Stromal cell of bone marrow (primary cell): ENCODE measurements at regions not wholly inside any gene's neighbourhood (a gene's known extent, or its start where the extent isn't known, plus 50 kb on each side); places are given as distances from the start of the nearest gene placed in this dataset.
"Not testable (repeated sequence)": the region's sequence is repeated elsewhere in the genome, so short reads cannot be mapped to it uniquely, and the experiment has no call there.

ENCODE experiments used
- DNase-seq: peaks from one replicate; pipeline ENCODE4 v3.0.0-alpha.2; 2012; ENCODE audit warnings: low read depth

DNA sequence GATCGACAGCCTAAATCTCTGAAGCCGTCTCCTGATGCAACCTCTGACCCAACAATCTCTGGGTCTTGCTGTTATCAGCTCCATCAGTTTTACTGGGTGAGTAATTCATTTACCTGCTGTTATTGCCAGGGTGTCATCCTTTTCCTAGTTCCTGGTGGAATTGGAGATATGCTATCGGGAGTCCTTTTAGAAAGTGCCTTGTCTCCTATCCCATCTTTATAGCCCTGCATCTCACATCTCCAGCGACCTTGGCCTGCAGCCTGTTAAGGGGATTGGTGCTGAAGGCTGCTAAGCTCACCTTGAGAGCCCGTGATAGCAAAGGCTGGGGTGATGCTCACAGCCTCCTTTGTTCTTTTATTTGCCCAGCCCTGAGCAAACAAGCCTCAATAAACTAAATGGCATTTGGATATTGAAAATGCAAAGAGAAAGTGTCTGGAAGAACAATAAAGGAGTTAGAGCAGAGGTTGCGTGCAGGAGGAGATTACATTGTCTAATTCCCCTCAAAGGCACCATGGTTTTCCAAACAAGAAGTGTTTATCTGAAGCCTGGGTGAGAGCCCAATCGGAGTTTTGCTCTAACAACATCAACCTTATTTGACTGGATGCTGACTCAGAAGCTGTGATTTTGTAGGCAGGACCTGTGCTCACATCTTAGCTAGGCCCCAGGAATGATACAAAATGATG is 101.8 kb downstream of the RPLP1 start:
- no peak for DNase-seq

DNA sequence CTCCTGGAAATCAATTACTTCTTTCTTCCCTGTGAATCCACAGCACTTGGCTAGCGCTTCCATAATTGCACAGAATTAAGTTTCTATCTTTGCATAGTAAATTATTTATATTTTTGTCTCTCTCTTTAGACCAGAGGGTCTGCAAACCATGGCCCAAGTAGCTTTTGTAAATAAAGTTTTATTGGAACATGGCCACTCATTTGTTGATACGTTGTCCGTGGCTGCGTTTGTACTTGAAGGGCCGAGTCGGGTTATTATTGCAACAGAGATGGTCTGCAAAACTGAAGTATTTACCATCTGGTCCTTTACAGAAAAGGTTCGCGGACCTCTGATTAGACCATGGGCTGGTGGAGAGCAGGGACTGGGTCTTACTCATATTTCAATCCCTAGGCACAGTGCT is 102.5 kb downstream of the RPLP1 start:
- no peak for DNase-seq

DNA sequence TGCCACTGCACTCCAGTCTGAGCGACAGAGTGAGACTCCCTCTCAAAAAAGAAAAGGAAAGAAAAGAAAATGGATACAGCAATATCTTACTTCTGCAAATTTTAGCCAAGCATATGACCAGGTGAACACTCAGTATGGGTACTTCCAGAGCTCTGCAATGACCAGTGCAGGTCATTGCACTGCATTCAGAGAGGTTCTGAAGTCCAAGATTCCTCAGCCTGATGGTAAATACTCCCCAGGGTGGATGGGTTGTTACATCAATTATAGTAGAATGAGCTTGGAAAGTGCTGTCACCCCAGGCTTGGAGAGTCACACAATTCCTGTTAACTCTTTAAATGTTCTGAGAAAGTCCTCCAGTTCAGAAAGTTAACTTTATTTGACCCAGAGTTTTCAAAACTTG is 103.7 kb downstream of the RPLP1 start:
- no peak for DNase-seq

DNA sequence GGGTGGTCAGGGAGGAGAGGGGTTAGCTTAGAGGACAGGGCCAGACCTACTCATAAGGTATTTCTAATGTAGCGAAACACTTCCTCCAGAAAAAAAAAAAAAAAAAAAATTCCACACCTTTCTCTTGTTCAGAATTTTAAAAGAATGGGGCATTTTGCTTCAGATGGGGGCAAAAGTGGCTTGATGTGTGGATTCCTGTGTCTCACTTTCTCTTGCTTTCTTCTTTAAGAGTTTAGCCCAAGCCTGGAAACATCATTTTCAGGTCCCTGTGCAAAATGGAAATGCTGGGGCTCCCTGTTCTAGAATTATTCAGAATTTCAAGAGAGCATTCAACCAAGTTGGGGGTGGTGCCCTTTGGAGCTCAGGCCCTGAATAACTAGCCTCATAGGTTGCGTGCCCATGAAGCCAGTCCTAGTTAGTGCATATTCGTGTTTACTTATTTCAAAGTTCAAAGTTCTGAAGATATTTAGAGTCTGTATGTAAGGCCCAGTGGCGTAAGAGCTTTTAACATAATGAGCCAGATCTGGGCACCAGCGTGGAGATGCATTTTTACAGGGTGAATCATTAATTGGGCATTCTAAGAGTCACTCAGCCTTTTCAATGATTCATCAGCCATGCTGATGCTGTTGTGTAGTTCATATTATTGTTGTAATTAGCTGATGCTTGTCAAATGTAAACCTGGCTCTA is 104.5 kb downstream of the RPLP1 start:
- peak; percentile 93 for DNase-seq

DNA sequence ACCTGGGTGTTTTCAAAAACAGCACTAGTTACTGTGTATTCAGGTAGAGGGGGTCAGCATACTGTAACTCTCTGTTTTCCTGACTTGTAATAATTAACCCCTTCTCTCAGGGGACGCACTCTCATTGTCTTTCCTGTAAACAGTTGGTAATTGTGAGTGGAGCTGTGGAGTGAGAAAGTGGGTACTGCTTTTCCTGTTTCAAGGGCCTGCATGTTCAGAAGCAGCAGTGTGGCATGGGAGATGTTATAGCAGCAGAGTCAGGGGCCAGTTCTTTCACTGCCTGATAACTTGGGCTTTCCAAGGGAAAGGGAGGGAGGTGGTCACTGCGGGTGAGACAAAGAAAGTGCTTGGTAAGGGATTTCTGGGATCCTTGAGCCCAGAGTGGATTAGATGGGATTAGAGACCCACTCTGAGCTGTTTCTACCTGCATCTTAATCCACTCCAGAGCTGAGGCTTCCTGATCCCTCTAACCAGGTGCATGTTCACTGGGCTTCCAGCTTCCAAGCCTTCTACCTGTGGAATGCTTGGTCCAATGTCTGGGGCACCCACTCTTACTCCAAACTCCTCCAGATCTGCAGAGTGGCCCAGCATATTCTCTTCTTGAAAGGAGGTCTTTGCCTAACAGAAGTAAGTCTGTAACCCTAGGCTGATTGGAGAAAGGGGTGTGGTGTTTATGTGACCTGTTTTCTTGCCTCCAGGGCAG is 105.2 kb downstream of the RPLP1 start:
- DNase-seq = no peak

DNA sequence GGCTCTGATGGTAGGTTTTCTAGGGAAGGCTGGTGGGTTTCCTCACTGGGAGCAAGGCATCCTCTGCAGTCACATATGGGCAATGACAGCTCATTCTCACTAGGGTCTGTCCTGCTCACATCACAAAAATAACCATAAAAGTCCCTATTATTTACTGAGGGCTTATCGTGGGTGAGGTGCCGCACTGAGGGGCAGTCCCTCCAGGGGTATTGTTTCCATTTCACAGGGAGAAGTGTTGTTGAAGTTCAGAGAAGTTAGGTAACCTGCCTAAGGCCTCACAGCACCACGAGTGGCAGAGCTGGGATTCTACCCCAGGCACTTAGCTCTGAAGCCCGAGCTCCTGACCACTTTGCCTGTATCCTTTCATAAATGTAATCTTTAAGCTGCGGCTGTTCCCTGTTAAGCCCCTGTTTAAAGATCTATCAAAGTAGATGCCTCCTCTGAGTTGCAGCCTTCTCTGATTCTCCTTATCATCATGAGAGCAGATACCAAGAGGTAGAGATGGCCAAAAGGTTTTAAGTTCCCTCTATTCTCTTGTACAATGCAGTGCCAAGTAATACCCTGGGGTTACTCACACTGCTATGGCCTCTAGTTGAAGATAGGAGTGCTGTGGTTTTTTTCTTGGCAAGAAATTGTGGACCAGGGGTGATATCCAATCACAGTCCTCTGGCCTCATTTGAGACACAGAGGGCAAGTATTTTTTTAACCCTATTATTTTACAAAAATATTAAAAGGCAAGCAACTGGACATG is 107.0 kb downstream of the RPLP1 start:
- peak; percentile 43 for DNase-seq

DNA sequence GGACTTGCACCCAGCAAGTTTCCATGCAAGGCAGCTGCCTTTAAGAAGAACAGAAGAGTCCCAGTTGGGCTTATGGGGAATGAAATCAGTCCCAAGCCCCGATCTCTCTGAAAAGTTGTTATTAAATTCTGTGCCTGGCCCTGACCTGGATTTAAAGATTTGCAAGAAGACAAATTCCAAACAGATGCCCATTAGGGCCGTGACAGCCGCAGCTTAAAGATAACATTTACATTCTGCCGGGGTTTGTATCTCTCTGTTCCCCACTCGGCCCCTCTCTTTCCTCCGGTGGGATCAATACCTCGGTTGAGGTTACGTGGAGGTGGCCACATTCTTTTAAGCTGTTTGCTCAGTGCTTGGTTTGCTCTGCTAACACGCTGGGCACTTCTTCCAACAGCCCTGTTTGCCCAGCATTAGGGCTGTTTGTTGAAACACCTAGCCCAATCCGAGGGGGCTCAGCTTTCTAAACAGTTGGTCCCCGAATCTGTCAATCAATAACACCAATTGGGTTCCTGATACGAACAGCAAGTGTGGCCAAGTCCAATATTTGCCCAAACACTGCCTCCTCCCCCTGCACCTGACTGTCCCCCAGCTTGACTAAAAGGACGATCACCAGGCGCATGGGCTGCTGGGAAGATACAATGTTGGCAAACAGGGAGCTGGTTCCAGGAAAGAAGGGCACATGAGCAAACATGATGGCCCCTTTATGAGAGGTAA is 108.6 kb downstream of the RPLP1 start:
- no peak for DNase-seq

DNA sequence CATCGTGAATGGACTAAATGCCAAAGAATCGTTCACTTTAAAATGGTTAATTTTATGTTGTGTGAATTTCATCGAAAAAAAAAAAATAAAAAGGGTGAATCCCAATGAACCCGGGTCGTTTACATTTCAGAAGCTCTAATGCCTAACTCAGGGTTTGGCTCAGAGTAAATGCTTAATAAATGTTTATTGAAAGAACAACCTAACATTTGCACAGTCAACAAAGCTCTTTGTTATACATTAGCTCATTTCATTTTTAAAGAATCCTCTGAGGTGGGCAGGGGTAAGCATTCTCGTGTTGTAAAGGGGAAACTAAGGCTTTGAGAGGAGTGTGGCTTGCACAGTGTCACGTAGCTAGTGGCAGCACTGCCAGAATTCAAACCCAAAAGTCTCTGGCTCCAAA is 109.5 kb downstream of the RPLP1 start:
- DNase-seq = no peak

DNA sequence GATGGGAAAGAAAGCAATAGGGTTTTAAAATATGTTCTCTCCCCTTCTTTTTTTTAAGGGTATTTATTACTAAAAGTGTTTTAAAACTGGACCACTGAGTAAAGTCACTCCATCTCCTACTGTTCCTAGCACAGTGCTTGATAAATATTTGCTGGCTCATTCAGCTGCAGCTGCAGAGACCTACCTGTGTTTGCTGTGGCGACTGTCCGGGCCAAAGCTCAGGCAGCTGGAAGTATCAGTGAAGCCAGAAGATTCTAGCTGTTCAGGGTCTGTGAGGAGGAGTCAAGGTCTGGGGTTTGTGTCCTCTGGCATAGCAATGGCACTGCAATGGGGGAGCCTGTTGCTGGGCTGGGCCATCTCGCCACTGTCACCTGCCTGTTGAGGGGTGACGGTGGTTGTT is 109.9 kb downstream of the RPLP1 start:
- DNase-seq = no peak

DNA sequence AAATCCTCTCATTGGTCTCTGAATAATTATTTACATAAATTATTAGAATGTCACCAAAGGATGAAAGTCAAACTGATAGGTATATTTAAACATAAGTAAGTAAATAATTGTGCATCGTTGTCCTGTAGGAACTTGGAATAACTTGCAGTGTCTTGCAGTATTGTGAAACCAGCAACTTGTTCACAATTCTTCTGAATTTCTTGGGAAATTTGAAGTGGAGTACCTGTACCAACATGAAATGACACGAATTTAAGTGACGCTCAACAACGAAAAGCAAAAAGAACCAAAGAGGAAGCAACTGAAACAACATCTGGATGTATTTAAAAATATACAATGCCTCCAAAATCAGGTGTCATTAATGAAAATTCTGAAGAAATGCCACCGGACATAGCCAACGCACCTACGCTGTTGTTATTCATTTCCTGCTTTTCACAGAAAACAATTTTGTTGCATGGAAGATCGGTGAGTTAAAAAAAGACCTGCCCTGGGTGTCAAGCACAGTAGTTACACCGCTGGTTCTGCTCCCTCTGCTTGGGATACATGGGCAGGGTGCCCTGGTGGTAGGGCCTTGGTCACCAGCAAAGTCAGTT is 112.5 kb downstream of the RPLP1 start:
- DNase-seq = no peak

DNA sequence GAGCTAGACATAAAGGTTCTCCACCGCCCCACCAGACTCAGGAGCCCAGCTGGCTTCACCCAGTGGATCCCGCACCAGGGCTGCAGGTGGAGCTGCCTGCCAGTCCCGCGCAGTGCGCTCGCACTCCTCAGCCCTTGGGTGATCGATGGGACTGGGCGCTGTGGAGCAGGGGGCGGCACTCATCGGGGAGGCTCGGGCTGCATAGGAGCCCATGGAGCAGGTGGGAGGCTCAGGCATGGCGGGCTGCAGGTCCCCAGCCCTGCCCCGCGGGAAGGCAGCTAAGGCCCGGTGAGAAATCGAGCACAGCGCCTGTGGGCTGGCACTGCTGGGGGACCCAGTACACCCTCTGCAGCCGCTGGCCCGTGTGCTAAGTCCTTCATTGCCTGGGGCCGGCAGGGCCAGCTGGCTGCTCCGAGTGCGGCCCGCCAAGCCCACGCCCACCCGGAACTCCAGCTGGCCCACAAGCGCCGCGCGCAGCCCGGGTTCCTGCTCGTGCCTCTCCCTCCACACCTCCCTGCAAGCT is 114.7 kb downstream of the RPLP1 start:
- DNase-seq = not testable (repeated sequence)

DNA sequence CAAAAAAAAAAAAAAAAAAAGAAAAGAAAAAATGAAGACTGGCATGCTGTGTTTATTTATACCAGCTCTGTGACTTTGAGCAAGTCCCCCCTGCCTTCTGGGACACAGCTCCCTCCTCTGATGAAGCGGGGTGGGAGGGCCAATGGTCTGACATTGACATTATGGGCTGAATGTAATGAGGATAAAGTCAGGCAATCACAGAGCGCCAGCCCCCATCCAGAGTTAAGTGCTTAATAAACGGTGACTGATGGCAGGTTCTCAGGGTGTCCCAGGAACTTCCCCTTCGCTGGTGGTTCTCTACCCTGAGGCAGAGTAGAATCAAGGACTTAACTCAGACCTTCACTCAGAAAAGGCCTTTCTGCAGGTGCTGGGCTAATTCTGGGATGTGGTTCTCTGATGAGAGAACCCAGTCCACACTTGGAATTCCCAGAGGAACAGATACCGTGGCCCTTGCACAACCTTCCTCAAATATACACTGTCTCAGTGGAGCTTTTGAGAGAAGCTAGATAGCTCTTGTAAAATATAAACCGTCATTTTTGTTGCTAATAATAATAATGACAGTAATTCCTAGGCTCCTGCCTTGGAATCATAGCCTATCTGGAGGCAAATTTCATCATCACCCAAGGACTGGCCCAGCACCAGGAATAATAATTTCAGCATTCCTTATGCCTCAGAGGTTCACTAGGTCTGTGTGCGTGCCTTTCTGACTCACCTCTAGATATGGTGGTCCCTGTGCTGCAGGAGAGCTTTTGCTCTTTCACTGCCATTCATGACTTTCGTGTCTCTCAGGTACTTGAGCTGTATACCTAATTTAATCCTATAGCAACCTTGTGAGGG is 115.8 kb downstream of the RPLP1 start:
- peak; percentile 40 for DNase-seq

DNA sequence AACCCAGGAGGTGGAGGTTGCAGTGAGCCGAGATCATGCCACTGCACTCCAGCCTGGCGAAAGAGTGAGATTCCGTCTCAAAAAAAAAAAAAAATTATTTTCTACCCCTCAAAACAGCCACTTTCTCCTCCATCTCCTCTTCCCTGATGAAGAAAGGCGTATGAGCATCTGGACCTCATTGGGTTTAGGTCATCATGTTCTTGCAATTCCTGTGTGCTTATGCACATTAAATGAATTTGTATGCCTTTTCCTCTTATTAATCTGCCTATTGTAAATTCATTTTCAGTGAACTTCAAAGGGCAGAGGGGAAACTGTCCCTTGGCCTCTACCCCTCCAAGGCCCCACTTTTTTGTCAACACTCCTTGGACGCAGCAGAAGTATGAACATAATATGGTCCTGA is 117.8 kb downstream of the RPLP1 start:
- DNase-seq = no peak

DNA sequence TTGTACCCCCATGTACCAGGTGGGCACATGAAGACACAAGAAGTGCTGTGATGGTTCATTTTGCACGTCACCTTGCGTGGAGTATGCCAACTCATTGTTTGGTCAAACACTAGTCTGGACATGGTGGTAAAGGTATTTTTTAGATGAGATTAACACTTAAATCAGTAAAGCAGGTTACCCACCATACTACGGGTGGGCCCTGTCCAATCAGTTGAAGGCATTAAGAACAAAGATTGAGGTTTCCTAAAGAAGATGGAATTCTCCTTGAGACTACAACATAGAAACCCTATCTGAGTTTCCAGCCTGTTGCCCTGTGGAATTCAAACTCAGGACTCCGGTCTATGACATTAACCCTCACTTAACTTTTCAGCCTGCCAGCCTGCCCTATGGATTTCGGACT is 118.4 kb downstream of the RPLP1 start:
- DNase-seq = no peak

DNA sequence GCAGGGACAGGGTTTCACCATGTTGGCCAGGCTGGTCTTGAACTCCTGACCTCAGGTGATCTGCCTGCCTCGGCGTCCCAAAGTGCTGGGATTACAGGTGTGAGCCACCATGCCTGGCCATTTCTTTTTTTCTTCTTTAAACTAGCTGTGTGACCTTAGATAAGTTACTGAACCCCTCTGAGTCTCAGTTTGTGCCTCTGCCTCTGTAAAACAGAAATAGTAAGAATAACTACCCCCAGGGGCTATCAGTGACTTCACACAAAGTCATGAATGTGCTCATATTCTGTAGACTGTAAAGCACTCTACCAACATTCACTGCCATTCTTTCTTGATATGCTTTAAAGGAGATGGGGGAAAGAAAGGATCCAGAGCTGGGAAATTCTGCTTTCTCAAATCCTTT is 120.7 kb downstream of the RPLP1 start:
- DNase-seq = not testable (repeated sequence)

DNA sequence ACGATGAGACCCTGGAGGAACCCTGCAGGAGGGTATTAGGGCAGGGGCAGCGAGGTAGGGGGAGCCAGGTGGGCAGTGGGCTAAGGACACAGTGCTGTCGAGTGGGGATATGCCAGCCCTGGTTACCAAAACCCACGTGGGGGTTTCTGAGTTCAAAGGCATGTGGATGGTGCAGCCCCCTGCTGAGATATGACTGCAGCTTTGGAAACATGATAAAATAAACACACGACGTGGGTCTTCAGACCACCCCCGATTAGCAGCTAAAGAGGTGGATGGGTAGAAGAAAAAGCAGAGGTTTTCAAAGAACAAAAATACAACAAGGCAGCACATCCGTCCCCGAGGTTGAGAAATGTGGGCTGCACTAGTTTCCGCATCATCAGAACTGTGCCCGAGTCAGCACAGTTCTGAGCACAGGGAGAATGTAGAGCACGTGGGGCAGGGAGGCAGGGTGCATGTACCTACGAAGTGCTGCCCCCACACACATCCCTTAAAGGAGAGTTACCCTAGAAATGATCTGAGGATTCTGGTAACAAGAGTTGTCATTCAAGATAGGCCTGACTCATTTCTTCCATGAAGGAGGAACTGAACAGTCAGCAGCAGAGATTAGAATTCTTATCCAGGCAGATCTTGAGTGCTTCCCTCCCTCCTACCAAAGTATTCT is 121.3 kb downstream of the RPLP1 start:
- peak; percentile 54 for DNase-seq

DNA sequence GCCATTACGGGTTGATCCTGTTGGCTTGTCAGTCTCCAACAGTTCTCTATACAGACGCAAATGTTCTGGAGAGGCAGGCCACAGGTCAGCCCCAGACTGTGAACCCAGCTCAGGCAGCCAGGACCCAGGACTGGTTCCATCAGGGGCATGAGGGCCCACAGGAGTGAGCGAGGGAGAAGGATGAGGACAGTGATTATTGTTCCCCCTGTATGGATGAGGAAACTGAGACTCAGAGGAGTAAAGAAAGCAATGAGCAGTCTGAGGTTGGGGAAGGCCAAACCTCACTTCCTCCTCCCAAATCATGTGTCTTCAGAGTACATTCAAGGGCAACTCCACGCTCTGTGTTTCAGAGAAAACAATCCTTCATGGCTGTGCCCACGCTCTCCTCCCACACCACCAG is 121.9 kb downstream of the RPLP1 start:
- no peak for DNase-seq

DNA sequence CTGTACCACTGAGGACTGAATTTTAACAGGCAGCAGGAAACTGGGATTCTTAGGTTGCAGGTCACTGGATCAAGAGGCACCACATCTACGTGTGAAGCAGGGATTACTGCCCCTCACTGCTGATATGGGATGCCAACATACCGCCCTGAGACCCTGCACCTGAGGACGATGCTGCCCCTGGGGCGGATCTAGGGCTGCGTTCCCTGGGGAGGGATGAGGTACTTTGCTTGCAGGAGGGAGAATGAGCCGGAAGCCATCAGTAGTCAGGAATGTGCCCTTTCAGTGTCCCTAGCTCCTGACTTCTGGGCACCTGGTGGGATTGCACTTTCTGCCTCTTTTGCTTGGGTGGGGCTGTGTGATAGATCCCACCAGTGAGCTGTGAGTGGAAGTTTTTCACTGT is 122.8 kb downstream of the RPLP1 start:
- no peak for DNase-seq

DNA sequence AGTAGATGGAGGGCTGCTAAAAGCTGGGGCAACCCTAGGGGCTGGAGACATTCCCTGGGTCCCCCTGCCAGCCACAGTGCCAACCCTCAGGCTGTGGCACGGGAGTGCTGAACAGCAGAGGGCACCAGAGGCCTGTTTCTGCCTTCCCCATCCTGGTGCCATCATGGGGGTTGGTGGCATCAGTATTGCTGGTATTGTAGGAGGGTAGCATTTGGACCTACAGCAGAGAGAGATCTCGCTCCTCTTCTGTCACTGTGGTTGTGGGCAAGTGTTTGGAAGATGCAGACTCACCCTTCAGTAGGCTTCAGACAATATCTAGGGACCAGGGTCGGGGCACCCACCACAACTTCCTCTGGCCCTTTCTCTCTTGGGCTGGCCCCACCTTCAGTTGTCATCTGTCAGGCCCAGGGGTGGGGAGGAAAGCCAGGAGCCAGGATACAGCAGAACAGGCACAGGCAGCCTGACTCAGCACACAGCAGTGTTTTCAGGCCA is 123.5 kb downstream of the RPLP1 start:
- DNase-seq = no peak

DNA sequence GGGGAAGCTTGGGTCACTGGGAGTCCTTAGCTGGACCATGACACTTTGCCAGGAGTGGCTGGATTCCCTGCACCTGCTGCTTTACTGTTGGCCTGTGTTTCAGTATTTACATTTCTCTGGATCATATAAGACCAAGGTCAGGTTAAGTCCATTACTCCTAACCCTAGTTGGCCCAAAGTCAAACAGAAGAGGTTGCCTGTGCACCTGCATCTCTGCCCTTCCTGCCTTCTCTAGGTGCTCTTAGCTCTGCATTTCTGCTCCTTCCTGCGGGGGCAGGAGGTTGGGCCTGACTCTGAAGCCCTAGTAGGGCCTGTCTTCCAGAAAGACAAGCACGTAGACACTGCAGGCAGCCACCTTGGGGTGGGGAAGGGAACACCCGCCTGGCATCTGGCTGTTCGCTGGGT is 124.3 kb downstream of the RPLP1 start:
- no peak for DNase-seq
